GM10266 (cell line): ENCODE measurements at regions not wholly inside any gene's neighbourhood (a gene's known extent, or its start where the extent isn't known, plus 50 kb on each side); places are given as distances from the start of the nearest gene placed in this dataset.

Source experiments
- DNase-seq: peaks from one replicate; pipeline ENCODE4 v3.0.0; 2012; ENCODE audit errors: extremely low spot score
- TF ChIP-seq, protein P1 (sequence below): IDR thresholded peaks from 2 replicates; pipeline ENCODE4 v1.5.1; 2012; ENCODE audit warnings: mild to moderate bottlenecking, low read depth; ENCODE audit not compliant: control insufficient read depth, insufficient read depth; ENCODE audit errors: missing control alignments

DNA sequence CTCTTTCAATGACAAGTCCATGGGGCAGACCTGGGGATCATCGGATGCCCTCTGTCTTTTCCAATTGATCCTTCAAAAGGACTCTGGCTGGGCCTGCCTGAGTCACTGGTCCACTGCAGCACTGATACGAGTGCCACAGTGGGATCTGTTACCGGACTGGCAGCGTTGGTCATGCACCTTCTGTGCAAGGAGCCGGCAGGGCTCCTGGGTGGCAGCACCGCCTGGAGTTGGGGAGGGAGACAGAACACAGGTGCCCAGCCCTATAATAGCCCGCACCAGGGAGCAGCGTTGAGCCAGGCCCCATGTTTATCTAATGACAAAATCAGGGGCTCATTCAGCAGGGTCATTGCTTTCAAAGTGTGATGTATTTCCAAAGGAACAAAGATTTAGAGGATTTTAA is 64.2 kb upstream of the NXT1 start:
- TF ChIP-seq, protein P1, sequence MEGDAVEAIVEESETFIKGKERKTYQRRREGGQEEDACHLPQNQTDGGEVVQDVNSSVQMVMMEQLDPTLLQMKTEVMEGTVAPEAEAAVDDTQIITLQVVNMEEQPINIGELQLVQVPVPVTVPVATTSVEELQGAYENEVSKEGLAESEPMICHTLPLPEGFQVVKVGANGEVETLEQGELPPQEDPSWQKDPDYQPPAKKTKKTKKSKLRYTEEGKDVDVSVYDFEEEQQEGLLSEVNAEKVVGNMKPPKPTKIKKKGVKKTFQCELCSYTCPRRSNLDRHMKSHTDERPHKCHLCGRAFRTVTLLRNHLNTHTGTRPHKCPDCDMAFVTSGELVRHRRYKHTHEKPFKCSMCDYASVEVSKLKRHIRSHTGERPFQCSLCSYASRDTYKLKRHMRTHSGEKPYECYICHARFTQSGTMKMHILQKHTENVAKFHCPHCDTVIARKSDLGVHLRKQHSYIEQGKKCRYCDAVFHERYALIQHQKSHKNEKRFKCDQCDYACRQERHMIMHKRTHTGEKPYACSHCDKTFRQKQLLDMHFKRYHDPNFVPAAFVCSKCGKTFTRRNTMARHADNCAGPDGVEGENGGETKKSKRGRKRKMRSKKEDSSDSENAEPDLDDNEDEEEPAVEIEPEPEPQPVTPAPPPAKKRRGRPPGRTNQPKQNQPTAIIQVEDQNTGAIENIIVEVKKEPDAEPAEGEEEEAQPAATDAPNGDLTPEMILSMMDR: no peak
- DNase-seq: no peak

- TF ChIP-seq, protein P1: no peak
- no peak for DNase-seq
Observed at GRCh38 chr20:23285536-23285935, 65.1 kb upstream of the NXT1 start.

DNA sequence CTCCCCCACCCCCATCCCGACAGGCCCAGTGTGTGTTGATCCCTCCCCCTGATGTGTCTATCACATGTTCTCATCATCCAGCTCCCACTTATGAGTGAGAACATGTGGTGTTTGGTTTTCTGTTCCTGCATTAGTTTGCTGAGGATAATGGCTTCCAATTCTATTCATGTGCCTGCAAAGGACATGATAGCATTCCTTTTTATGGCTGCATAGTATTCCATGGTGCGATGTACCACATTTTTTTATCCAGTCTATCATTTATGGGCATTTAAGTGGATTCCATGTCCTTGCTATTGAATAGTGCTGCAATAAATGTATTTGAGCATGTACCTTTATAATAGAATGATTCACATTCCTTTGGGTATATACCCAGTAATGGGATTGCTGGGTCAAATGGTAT is 66.6 kb upstream of the NXT1 start:
- no peak for DNase-seq
- TF ChIP-seq, protein P1: no peak

- DNase-seq: no peak
- TF ChIP-seq, protein P1: no peak
Observed at GRCh38 chr20:23283096-23283850, 67.3 kb upstream of the NXT1 start.

DNA sequence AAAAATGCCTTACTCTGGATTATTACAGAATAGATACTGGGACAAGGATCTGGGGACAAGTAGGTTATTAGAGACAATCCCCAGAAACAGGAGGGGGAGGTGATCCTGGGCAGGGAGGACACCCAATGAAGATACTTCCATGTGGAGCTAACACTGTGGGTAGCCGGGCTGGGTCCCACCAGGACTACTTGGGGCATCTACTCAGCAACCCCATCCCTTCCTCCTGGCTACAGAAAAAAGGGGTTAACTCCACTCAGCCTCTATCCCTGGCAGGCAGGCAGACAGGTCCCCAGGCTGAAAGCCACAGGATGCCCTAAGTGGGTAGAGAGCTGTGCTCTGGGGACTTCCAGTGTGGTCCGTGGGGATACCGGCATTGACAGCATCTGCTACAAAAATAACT is 68.0 kb upstream of the NXT1 start:
- TF ChIP-seq, protein P1: no peak
- no peak for DNase-seq

- DNase-seq: no peak
- TF ChIP-seq, protein P1: no peak
Observed at GRCh38 chr20:23282111-23282510, 68.5 kb upstream of the NXT1 start.

GRCh38 chr20:23279836-23280235 is 70.8 kb upstream of the NXT1 start:
- DNase-seq: no peak
- TF ChIP-seq, protein P1: no peak
